ENCODE measurements at regions not wholly inside any gene's neighbourhood (a gene's known extent, or its start where the extent isn't known, plus 50 kb on each side); places are given as distances from the start of the nearest gene placed in this dataset.

DNA sequence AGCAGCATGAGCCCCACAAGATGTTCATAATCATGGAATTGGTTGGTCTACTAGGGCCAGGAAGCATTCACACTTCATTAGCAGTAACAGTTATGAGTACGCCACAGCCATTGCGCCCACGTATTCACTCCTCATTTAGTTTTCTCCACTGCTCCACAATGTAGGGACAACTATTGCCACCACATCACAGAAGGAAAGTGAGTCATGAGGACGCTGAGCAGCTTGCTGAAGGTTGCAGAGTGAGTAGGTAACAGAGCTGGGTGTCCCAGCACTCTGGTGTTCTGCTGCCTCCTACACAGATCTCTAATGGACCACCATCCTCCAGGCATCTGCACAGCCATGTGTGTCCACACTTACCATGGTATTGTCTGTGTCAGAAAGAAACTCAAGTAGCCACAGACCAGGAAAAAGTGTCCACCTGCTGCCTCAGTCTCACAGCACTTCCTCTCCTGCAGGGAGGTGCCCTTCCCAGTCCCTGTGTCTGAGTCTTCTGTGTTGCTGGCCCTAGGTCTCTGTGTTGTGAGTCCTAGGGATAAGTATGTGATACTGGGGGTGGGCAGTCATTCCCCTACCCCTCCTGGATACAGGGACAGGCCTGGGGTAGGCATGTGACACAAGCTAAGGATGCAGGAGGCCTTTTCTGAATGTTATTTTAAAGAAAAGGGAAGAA is 103.9 kb downstream of the TTLL2 start:
- RAD21 ChIA-PET (ENCODE audit: low non-redundant PET in 1 of 2, low total read pairs in 2 of 2, uncharacterized antibody in 2 of 2, unreplicated experiment in 2 of 2): no interaction called here
- CTCF ChIA-PET: no interaction called here
- no TSS peak for BruUV-seq (replicated peaks)
- Histone ChIP-seq H3K9me3 (ENCODE audit: control insufficient read depth in 1 of 2, insufficient read depth in 1 of 2, low read depth in 1 of 2, low read length in 2 of 2) (no peaks in the 10 kb centered on the region), H2AFZ (ENCODE audit: low read depth, low read length, poor library complexity, severe bottlenecking) (no peak overlapping the region), H3K36me3 (ENCODE audit: control insufficient read depth in 1 of 2, insufficient read depth in 2 of 2, low read length in 2 of 2) (no peaks in the 10 kb centered on the region), H3K4me2 (ENCODE audit: low read length) (no peak overlapping the region), H3K27ac (ENCODE audit: low read depth, low read length) (no peak overlapping the region), H3K9me2 (ENCODE audit: insufficient read depth) (no peaks in the 10 kb centered on the region), H3K79me2 (ENCODE audit: insufficient read depth, low read length) (no peaks in the 10 kb centered on the region), H3K27me3 (ENCODE audit: insufficient read depth, low read length) (peaks cover 5% of the 10 kb centered on the region; the same call in 1 of the 2 replicates), H3K4me1 (ENCODE audit: control insufficient read depth in 1 of 2, insufficient read depth in 2 of 2, low read length in 2 of 2) (no peaks in the 10 kb centered on the region), H3K4me3 (replicated peaks in 1 of 2; ENCODE audit: low read depth in 1 of 2, low read length in 2 of 2) (no peak overlapping the region), H3K9ac (ENCODE audit: low read length) (no peak overlapping the region), H4K20me1 (ENCODE audit: insufficient read depth) (no peaks in the 10 kb centered on the region)
- no peak for DNase-seq (ENCODE audit: low read depth, low spot score)
- TF ChIP-seq, protein P1, sequence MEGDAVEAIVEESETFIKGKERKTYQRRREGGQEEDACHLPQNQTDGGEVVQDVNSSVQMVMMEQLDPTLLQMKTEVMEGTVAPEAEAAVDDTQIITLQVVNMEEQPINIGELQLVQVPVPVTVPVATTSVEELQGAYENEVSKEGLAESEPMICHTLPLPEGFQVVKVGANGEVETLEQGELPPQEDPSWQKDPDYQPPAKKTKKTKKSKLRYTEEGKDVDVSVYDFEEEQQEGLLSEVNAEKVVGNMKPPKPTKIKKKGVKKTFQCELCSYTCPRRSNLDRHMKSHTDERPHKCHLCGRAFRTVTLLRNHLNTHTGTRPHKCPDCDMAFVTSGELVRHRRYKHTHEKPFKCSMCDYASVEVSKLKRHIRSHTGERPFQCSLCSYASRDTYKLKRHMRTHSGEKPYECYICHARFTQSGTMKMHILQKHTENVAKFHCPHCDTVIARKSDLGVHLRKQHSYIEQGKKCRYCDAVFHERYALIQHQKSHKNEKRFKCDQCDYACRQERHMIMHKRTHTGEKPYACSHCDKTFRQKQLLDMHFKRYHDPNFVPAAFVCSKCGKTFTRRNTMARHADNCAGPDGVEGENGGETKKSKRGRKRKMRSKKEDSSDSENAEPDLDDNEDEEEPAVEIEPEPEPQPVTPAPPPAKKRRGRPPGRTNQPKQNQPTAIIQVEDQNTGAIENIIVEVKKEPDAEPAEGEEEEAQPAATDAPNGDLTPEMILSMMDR (IDR thresholded peaks at IDR 0.05 in 2 of 3, conservative IDR thresholded peaks at IDR 0.05 in 1 of 3; ENCODE audit: borderline replicate concordance in 1 of 3, insufficient read depth in 1 of 3, low read depth in 2 of 3, low read length in 2 of 3): no peak
- no peak for TF ChIP-seq YY1 (IDR thresholded peaks at IDR 0.05; ENCODE audit: extremely low read depth, insufficient replicate concordance, low read depth, low read length)
- TF ChIP-seq CBX3 (IDR thresholded peaks at IDR 0.05; ENCODE audit: low read depth): no peak
- no peak for TF ChIP-seq RAD21 (IDR thresholded peaks at IDR 0.05; ENCODE audit: low read depth)
- TF ChIP-seq TCF7L2 (IDR thresholded peaks at IDR 0.05; ENCODE audit: borderline replicate concordance, extremely low read depth, insufficient read depth, insufficient read length): no peak
- no peak for TF ChIP-seq EGR1 (IDR thresholded peaks at IDR 0.05; ENCODE audit: low read depth)
- TF ChIP-seq CEBPB (IDR thresholded peaks at IDR 0.05; ENCODE audit: low read depth): no peak
- TF ChIP-seq, protein P2, sequence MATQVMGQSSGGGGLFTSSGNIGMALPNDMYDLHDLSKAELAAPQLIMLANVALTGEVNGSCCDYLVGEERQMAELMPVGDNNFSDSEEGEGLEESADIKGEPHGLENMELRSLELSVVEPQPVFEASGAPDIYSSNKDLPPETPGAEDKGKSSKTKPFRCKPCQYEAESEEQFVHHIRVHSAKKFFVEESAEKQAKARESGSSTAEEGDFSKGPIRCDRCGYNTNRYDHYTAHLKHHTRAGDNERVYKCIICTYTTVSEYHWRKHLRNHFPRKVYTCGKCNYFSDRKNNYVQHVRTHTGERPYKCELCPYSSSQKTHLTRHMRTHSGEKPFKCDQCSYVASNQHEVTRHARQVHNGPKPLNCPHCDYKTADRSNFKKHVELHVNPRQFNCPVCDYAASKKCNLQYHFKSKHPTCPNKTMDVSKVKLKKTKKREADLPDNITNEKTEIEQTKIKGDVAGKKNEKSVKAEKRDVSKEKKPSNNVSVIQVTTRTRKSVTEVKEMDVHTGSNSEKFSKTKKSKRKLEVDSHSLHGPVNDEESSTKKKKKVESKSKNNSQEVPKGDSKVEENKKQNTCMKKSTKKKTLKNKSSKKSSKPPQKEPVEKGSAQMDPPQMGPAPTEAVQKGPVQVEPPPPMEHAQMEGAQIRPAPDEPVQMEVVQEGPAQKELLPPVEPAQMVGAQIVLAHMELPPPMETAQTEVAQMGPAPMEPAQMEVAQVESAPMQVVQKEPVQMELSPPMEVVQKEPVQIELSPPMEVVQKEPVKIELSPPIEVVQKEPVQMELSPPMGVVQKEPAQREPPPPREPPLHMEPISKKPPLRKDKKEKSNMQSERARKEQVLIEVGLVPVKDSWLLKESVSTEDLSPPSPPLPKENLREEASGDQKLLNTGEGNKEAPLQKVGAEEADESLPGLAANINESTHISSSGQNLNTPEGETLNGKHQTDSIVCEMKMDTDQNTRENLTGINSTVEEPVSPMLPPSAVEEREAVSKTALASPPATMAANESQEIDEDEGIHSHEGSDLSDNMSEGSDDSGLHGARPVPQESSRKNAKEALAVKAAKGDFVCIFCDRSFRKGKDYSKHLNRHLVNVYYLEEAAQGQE (IDR thresholded peaks at IDR 0.05; ENCODE audit: low read depth): no peak
- no peak for TF ChIP-seq POLR2A (IDR thresholded peaks at IDR 0.05; ENCODE audit: borderline replicate concordance, extremely low read depth, insufficient read depth, insufficient read length)
- TF ChIP-seq FOSL1 (IDR thresholded peaks at IDR 0.05; ENCODE audit: low read depth): no peak
- TF ChIP-seq ZFX (IDR thresholded peaks at IDR 0.05): no peak
- TF ChIP-seq, protein P3, sequence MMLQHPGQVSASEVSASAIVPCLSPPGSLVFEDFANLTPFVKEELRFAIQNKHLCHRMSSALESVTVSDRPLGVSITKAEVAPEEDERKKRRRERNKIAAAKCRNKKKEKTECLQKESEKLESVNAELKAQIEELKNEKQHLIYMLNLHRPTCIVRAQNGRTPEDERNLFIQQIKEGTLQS (IDR thresholded peaks at IDR 0.05): no peak
- TF ChIP-seq, protein P4, sequence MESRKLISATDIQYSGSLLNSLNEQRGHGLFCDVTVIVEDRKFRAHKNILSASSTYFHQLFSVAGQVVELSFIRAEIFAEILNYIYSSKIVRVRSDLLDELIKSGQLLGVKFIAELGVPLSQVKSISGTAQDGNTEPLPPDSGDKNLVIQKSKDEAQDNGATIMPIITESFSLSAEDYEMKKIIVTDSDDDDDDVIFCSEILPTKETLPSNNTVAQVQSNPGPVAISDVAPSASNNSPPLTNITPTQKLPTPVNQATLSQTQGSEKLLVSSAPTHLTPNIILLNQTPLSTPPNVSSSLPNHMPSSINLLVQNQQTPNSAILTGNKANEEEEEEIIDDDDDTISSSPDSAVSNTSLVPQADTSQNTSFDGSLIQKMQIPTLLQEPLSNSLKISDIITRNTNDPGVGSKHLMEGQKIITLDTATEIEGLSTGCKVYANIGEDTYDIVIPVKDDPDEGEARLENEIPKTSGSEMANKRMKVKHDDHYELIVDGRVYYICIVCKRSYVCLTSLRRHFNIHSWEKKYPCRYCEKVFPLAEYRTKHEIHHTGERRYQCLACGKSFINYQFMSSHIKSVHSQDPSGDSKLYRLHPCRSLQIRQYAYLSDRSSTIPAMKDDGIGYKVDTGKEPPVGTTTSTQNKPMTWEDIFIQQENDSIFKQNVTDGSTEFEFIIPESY (IDR thresholded peaks at IDR 0.05; ENCODE audit: extremely low read depth, insufficient replicate concordance, low read length): no peak
- TF ChIP-seq ELF1 (IDR thresholded peaks at IDR 0.05; ENCODE audit: borderline replicate concordance, low read depth): no peak
- TF ChIP-seq JUND (IDR thresholded peaks at IDR 0.05): no peak
- no peak for TF ChIP-seq EZH2 (IDR thresholded peaks at IDR 0.05)
- TF ChIP-seq, protein P5, sequence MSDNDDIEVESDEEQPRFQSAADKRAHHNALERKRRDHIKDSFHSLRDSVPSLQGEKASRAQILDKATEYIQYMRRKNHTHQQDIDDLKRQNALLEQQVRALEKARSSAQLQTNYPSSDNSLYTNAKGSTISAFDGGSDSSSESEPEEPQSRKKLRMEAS (IDR thresholded peaks at IDR 0.05): no peak
- POLR2A ChIA-PET: no interaction called here
- no peak for ATAC-seq
- intact Hi-C loops (cut with micrococcal nuclease): no loop called here

Data from HCT116 (cell line).